GM10248 (cell line): ENCODE measurements at regions not wholly inside any gene's neighbourhood (a gene's known extent, or its start where the extent isn't known, plus 50 kb on each side); places are given as distances from the start of the nearest gene placed in this dataset.

Experiments
- CTCF ChIA-PET: fragments of 300-600 bp; sonication (Branson Sonifier 250); formaldehyde crosslinking; extraction: SDS; loops from one replicate; lab custom pipeline; 2021; ENCODE audit warnings: antibody characterized with exemption; lab: Yijun Ruan, JAX
- POLR2A ChIA-PET: fragments of 350-650 bp; sonication (Branson Sonifier 250); formaldehyde crosslinking; extraction: SDS; loops from one replicate; lab custom pipeline; 2020; ENCODE audit warnings: antibody characterized with exemption; lab: Yijun Ruan, JAX
- DNase-seq: peaks from one replicate; pipeline ENCODE4 v3.0.0; 2012; ENCODE audit errors: extremely low spot score
- TF ChIP-seq, protein P1 (sequence below): IDR thresholded peaks from 2 replicates; pipeline ENCODE4 v1.5.1; 2012; ENCODE audit warnings: mild to moderate bottlenecking, low read depth; ENCODE audit errors: extremely low read depth, missing control alignments, control extremely low read depth

DNA sequence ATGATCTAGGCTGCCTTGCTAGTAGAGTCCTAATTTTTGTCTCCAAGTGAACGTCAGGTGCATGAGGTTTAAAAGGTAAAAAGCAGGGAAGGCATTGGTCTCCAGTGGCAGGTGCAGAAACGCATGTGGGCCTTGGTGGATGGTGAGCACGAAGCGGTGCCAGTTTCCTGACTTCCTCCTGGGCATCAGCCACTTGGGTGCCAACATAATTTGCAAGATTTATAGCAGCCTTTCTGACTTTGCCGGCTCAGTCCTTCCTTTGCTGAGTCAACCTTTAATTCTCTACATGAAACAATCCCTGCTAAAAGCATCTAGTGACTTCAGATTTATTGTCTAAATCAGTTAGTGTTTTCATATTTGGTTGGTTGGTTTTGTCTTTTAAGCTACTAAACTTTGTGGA is 355.7 kb upstream of the TMEM132C start:
- TF ChIP-seq, protein P1, sequence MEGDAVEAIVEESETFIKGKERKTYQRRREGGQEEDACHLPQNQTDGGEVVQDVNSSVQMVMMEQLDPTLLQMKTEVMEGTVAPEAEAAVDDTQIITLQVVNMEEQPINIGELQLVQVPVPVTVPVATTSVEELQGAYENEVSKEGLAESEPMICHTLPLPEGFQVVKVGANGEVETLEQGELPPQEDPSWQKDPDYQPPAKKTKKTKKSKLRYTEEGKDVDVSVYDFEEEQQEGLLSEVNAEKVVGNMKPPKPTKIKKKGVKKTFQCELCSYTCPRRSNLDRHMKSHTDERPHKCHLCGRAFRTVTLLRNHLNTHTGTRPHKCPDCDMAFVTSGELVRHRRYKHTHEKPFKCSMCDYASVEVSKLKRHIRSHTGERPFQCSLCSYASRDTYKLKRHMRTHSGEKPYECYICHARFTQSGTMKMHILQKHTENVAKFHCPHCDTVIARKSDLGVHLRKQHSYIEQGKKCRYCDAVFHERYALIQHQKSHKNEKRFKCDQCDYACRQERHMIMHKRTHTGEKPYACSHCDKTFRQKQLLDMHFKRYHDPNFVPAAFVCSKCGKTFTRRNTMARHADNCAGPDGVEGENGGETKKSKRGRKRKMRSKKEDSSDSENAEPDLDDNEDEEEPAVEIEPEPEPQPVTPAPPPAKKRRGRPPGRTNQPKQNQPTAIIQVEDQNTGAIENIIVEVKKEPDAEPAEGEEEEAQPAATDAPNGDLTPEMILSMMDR, result no peak
- DNase-seq, result no peak
- ChIA-PET POLR2A (no interaction called here), CTCF (no interaction called here)

DNA sequence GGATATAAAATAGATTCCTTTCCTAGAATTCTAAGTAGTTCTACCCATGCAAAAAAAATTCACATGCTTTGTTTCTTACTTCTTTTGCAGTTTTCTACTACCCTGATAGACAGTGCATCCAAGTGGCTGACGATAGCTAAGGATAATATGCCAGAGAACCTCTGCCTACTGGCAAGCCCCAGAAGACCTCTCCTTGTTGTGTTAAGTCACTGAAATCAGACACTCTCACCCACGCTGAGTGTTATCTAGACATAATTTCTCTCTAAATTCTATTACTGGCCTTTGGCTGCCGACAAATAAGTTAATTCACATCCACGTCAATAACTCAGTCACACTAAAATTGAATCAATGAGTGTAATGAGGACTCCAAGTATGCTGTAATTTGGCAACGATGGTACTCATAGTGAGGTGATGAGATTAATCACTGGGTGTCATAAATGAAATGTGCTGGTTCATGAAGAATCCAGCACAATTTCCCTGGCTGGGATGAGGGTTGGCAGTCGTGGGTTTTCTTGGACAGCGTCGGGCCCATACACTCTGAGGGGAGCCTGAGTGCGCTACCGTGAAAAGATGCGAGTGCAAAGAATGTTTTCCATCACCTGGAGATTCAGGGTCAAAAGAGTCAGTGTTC is 354.8 kb upstream of the TMEM132C start:
- POLR2A ChIA-PET, result no interaction called here
- CTCF ChIA-PET, result no interaction called here
- DNase-seq, result no peak
- TF ChIP-seq, protein P1, result no peak

DNA sequence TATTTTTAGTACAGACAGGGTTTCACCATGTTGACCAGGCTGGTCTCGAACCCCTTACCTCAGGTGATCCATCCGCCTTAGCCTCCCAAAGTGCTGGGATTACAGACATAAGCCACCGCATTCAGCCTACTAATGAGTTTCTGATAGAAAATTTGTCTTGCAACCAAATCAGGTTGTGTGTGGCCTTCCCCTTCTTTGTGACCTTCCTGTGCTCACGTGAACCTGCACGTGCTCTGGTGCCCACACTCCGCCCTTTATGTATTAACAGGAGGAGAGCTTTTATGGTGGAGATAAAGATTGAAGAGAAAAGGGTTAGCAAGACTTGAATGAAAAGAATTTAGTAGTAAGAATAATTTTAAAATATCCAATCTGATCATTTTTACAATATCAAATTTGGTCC is 343.5 kb upstream of the TMEM132C start:
- TF ChIP-seq, protein P1, result no peak
- CTCF ChIA-PET, result interaction anchor here (1.0 kb wide), 1 partner anchor 14 kb away, joined by 3 read pairs; no protein-coding TSS in a partner anchor
- POLR2A ChIA-PET, result no interaction called here
- DNase-seq, result no peak

DNA sequence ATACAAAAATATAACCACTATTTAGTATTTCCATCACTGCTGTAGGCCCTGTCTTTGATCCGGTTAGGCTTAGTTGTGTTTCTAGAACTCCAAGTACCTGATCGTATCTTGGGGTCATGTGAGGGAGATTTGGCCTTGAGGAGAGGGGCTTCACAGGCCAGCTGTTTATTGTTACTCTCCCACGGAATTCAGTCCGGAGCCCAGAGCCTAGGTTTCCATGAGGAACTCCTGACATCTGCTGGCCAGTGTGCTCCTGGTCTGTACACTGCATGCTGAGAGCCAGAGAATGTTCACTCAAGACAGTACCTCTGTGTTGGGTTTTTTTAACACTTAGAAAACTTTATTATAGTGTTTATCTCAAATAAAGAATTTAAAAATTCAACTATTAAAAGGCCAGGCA is 341.0 kb upstream of the TMEM132C start:
- no peak for DNase-seq
- POLR2A ChIA-PET, result no interaction called here
- CTCF ChIA-PET, result no interaction called here
- TF ChIP-seq, protein P1, result no peak

DNA sequence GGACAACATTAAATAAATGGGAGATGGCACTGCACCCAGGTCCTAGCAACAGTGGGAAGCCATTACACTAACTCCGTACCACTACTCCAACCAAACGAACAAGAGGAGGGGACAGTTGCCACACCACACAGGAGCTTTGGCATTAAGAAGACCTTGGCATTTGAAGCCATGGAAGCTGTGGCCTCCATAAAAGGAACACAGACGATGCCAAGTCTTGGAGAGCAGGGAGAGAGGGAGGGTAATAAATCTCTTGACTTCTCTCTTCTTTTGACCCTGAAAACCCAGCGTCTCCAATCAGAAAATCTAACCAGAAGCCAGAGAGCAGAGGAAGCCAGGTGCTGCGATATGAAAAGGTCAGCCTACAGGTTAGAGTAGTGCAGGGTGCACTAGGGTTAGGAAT is 338.8 kb upstream of the TMEM132C start:
- POLR2A ChIA-PET, result no interaction called here
- TF ChIP-seq, protein P1, result no peak
- CTCF ChIA-PET, result no interaction called here
- no peak for DNase-seq

DNA sequence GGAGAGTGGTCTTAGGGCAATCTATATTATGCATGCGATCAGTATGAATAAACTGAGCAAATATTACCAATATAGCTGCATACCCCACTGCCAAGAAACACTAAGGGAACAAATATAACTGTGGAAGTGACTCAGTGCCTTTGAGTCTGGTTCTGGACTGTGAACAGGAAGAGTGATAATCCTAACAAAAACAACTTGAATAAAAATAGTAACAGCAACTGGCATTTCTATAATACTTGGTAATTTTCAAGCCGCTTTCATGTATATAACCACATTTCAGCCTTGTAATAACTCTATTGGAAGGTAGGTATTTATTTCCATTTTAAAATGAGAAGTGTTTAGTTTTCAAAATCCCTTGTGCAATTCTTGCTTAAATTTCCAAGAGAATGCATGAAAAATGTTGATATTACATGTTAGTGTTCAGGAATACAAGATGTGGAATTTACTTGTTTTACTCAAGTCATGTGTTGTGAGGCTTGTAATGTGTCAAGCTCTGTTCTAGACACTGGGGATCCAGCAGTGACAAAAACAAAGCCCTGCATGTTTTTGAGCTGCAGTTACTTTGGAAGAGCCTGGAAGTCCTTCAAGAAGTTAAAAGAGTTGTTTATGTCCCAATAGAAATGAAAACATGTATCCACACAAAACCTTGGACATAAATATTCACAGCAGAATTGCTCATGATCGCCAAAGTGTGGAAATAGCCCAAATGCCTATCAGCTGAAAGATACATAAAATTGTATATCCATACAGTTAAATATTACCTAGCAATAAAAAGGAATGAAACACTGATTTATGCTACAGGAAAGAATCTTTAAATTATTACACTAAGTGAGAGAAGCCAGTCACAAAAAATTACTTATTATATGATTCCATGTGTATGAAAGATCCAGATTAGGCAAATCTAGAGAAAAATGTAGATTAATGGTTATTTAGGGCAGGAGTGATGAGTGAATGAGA is 338.1 kb upstream of the TMEM132C start:
- ChIA-PET POLR2A (no interaction called here), CTCF (no interaction called here)
- DNase-seq, result no peak
- TF ChIP-seq, protein P1, result no peak
